DOHH2 (cell line): ENCODE measurements at regions not wholly inside any gene's neighbourhood (a gene's known extent, or its start where the extent isn't known, plus 50 kb on each side); places are given as distances from the start of the nearest gene placed in this dataset.

Experiments
- H3F3A ChIP-seq: fragments of 200-600 bp; sonication (generic), shearing (Covaris generic); 2 replicates; pipeline ENCODE4 v1.6.0; 2016; ENCODE audit warnings: antibody characterized with exemption, mild to moderate bottlenecking; ENCODE audit not compliant: control insufficient read depth, insufficient read depth
- H3K27ac ChIP-seq: fragments of 200-600 bp; sonication (generic); 2 replicates; pipeline ENCODE4 v1.5.1; 2014; ENCODE audit warnings: low read depth, mild to moderate bottlenecking, low read length, moderate library complexity
- H3K27me3 ChIP-seq: fragments of 200-600 bp; sonication (generic); 2 replicates; pipeline ENCODE4 v1.6.1; 2014; ENCODE audit warnings: mild to moderate bottlenecking, low read length, mixed read lengths; ENCODE audit not compliant: control insufficient read depth
- H3K36me3 ChIP-seq: fragments of 200-600 bp; sonication (generic); 2 replicates; pipeline ENCODE4 v1.6.1; 2014; ENCODE audit warnings: mild to moderate bottlenecking, low read length, moderate library complexity, mixed read lengths; ENCODE audit not compliant: control insufficient read depth
- H3K4me1 ChIP-seq: fragments of 200-600 bp; sonication (generic); 2 replicates; pipeline ENCODE4 v1.6.1; 2014; ENCODE audit warnings: mild to moderate bottlenecking, low read length, mixed read lengths; ENCODE audit not compliant: control insufficient read depth
- H3K4me2 ChIP-seq: fragments of 200-600 bp; sonication (generic); 2 replicates; pipeline ENCODE4 v1.6.0; 2014; ENCODE audit warnings: mild to moderate bottlenecking, low read length, moderate library complexity
- H3K4me3 ChIP-seq: fragments of 200-600 bp; sonication (generic); 2 replicates; pipeline ENCODE4 v1.5.1; 2014; ENCODE audit warnings: mild to moderate bottlenecking, low read length, mixed read lengths
- H3K79me2 ChIP-seq: fragments of 200-600 bp; sonication (generic); 2 replicates; pipeline ENCODE4 v1.6.1; 2014; ENCODE audit warnings: mild to moderate bottlenecking, low read length, mixed read lengths; ENCODE audit not compliant: control insufficient read depth
- H3K9me2 ChIP-seq: fragments of 200-600 bp; sonication (generic); replicated peaks from 2 replicates; pipeline ENCODE4 v1.6.1; 2014; ENCODE audit warnings: mild to moderate bottlenecking, low read length, mixed read lengths; ENCODE audit not compliant: control insufficient read depth
- H3K9me3 ChIP-seq: fragments of 200-600 bp; sonication (generic); 2 replicates; pipeline ENCODE4 v1.6.1; 2014; ENCODE audit warnings: antibody characterized with exemption, low read length, mixed read lengths; ENCODE audit not compliant: control insufficient read depth, insufficient read depth
- H4K20me1 ChIP-seq: fragments of 200-600 bp; sonication (generic); 2 replicates; pipeline ENCODE4 v1.6.0; 2014; ENCODE audit warnings: low read depth, mild to moderate bottlenecking, antibody characterized with exemption, low read length, moderate library complexity; ENCODE audit not compliant: control insufficient read depth, insufficient read depth
- CTCF ChIP-seq: fragments of 200-600 bp; sonication (generic); IDR thresholded peaks from one replicate; pipeline ENCODE4 v1.5.1; 2014; ENCODE audit warnings: antibody characterized with exemption, mild to moderate bottlenecking, low read depth, low read length; ENCODE audit not compliant: poor library complexity, severe bottlenecking
- EZH2phosphoT487 ChIP-seq: fragments of 200-600 bp; sonication (generic); IDR thresholded peaks from 2 replicates; pipeline ENCODE4 v1.6.1; 2017; ENCODE audit warnings: borderline replicate concordance, mild to moderate bottlenecking, antibody characterized with exemption, low read length, moderate library complexity, mixed read lengths

DNA sequence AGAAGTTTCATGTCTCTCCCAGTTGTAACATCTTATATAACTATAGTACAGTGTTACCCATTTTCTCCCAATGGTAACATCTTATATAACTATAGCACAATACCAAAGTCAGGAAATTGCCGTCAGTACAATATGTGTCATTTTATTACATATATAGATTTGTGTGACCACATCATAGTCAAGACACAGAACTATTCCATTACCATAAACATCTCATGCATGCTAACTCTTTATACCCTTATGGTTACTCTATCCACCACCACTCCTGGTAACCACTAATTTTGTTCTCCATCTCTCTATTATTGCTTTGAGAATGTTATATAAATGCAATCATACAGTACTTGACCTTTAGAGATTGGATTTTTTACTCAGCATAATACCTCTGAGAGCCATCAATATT, 120.7 kb downstream of the BACH1 start:
- H3K4me3 ChIP-seq, result no peak overlapping the region
- no peaks in the 10 kb centered on the region for H3K9me3 ChIP-seq
- no peaks in the 10 kb centered on the region for H3K27me3 ChIP-seq
- peaks cover 16% of the 10 kb centered on the region for H3K4me1 ChIP-seq
- H3K36me3 ChIP-seq, result no peaks in the 10 kb centered on the region
- H3K27ac ChIP-seq, result no peak overlapping the region
- TF ChIP-seq CTCF (no peak), EZH2phosphoT487 (no peak)
- 0 out of 2 replicates have a peak, but pooled peaks cover 3% of the 10 kb centered on the region for H3F3A ChIP-seq
- H3K4me2 ChIP-seq, result no peak overlapping the region; the same call in 1 of the 2 replicates
- no peaks in the 10 kb centered on the region for H4K20me1 ChIP-seq
- H3K9me2 ChIP-seq, result no peaks in the 10 kb centered on the region
- no peaks in the 10 kb centered on the region for H3K79me2 ChIP-seq

DNA sequence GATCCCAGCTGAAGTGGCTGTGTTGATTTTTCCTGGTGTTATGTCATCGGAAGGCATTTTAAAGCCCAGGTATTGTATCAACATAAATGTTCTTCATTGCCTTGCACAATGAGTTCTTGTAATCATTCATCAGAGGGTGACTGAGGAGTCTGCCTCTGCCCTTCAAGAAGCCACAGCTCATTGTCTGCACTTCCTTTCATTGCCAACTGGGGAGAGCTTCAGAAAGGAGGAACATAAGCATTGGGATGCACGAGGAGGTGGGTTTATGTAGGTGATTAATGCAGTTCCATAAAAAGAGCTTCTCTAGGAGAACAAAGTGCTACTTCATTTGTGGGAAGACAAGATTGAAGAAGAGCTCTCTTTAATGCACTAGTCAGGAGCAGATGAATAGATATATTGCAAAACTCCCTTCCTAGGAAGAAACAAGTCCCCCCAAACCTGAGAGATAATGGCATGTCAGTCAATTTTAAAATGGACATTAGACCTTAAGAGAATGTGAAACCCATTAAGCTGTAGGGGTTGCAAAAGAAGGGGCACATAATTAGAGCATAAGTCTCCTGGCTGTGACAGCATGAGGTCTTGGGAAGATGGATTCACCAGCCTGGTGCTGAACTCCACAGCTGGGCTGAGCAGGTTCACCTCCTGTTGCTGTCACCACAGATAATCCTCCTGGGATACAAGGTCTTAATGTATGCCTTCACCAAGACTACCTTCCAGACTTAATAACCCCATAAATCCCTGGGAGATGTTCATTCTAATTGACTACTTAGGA, 124.6 kb downstream of the BACH1 start:
- Histone ChIP-seq H3K4me3 (no peak overlapping the region), H3K27me3 (no peaks in the 10 kb centered on the region), H3K36me3 (no peaks in the 10 kb centered on the region), H3K9me3 (no peaks in the 10 kb centered on the region), H3K27ac (no peak overlapping the region), H3K79me2 (no peaks in the 10 kb centered on the region), H3K4me2 (no peak overlapping the region), H3K4me1 (peaks cover 15% of the 10 kb centered on the region), H4K20me1 (no peaks in the 10 kb centered on the region), H3F3A (0 out of 2 replicates have a peak, but pooled peaks cover 3% of the 10 kb centered on the region), H3K9me2 (no peaks in the 10 kb centered on the region)
- TF ChIP-seq CTCF (no peak), EZH2phosphoT487 (no peak)

- Histone ChIP-seq H3K79me2 (no peaks in the 10 kb centered on the region), H3K27ac (no peak overlapping the region), H3K4me2 (no peak overlapping the region), H3K27me3 (no peaks in the 10 kb centered on the region), H4K20me1 (no peaks in the 10 kb centered on the region), H3K9me2 (no peaks in the 10 kb centered on the region), H3K9me3 (no peaks in the 10 kb centered on the region), H3K4me3 (no peak overlapping the region), H3K4me1 (peaks cover under 1% of the 10 kb centered on the region), H3F3A (no peaks in the 10 kb centered on the region), H3K36me3 (no peaks in the 10 kb centered on the region)
- TF ChIP-seq CTCF (no peak), EZH2phosphoT487 (no peak)
Measured at GRCh38 chr21:29424728-29425127, 126.0 kb downstream of the BACH1 start.
